GM12874 (cell line): ENCODE measurements at regions not wholly inside any gene's neighbourhood (a gene's known extent, or its start where the extent isn't known, plus 50 kb on each side); places are given as distances from the start of the nearest gene placed in this dataset.

ENCODE experiments used
- CTCF ChIP-seq: IDR thresholded peaks from 2 replicates; pipeline ENCODE4 v1.5.1; 2011; ENCODE audit warnings: low read depth, mild to moderate bottlenecking, control low read depth, low read length, moderate library complexity; ENCODE audit not compliant: insufficient read depth

GRCh38 chrX:18002791-18003190 is 141.7 kb upstream of the RAI2 start:
- no peak for TF ChIP-seq CTCF

- TF ChIP-seq CTCF = no peak
Observed at GRCh38 chrX:17994429-17994828, 133.3 kb upstream of the RAI2 start.

- no peak for TF ChIP-seq CTCF
Observed at GRCh38 chrX:17993062-17993461, 132.0 kb upstream of the RAI2 start.

DNA sequence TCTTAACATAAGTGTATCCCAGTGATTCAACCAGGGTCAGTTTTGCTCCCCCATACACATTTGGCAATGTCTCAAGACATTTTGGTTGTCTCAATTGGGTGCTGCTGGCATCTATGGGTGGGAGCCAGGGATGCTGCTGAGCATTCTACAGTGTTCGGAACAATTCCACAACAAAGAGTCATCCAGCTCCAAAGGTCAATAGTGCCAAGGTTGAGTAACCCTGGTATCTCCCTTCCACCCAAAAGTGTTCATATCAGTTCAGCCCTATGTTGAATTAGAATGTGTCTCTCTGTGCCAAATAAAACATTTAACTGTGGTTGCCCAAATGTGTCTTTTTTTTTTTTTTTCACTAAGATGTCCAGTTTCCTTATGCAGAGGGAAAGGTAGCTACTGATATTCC is 129.4 kb upstream of the RAI2 start:
- TF ChIP-seq CTCF = no peak

GRCh38 chrX:17987783-17988182 is 126.7 kb upstream of the RAI2 start:
- no peak for TF ChIP-seq CTCF

GRCh38 chrX:17986977-17987376 is 125.9 kb upstream of the RAI2 start:
- TF ChIP-seq CTCF = no peak

- no peak for TF ChIP-seq CTCF
Observed at GRCh38 chrX:17986440-17986839, 125.3 kb upstream of the RAI2 start.

DNA sequence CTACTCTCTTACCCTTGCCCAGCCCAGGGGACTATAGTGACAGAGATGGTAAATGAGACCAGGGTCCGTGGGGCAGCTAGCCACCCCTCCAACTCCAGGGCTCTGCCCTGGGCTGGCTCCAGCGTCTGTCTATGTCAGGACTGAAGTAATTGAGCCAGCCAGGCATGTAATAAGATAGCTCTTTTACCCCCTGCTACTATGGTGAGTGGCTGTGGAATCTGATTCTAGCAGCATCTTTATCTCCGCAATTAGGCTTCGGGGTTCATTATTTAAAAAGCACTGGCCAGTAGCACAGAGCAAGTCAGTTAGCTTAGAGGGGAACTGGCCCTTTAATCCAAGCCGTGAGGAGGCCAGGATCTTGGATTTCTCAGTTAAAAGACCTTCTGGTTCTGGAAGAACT is 123.3 kb upstream of the RAI2 start:
- no peak for TF ChIP-seq CTCF
